Astrocyte of the cerebellum (primary cell): ENCODE measurements at regions not wholly inside any gene's neighbourhood (a gene's known extent, or its start where the extent isn't known, plus 50 kb on each side); places are given as distances from the start of the nearest gene placed in this dataset.
"Not testable (repeated sequence)": the region's sequence is repeated elsewhere in the genome, so short reads cannot be mapped to it uniquely, and the experiment has no call there.

Experiments
- DNase-seq: peaks from one replicate; pipeline ENCODE4 v3.0.0-alpha.2; 2011; ENCODE audit warnings: low read depth
- H3K4me3 ChIP-seq: 2 replicates; pipeline ENCODE4 v1.5.1; 2011; ENCODE audit warnings: mild to moderate bottlenecking, low read depth, low read length, moderate library complexity
- in situ Hi-C: cut with HindIII; loops from 2 replicates; pipeline ENCODE4 v1.10.0; 2017; ENCODE audit warnings: low sequenced_read_pairs
- TF ChIP-seq, protein P1 (sequence below): IDR thresholded peaks from 2 replicates; pipeline ENCODE4 v1.5.1; 2012; ENCODE audit warnings: low read length, low read depth, moderate library complexity, mild to moderate bottlenecking; ENCODE audit errors: missing control alignments

DNA sequence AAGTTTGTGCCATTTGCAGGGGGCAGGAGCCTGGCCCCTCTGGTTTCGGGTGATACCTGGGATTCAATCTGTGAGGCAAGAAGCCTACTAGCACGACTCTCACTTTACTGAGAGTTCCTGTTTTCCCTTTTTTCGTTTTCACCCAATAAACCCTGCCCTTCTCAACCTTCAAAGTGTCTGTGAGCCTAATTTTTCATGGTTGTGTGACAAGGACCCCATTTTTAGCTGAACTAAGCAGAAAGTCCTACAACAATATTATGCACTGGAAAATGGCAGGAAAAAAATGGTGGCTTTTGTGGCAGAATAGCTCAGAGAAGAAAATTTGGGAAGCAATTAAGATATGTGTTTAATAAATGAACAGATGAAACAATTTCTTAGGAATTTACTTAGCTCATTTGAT is 432.1 kb downstream of the C12orf50 start:
- no peak for DNase-seq
- in situ Hi-C loops: no loop called here
- TF ChIP-seq, protein P1, sequence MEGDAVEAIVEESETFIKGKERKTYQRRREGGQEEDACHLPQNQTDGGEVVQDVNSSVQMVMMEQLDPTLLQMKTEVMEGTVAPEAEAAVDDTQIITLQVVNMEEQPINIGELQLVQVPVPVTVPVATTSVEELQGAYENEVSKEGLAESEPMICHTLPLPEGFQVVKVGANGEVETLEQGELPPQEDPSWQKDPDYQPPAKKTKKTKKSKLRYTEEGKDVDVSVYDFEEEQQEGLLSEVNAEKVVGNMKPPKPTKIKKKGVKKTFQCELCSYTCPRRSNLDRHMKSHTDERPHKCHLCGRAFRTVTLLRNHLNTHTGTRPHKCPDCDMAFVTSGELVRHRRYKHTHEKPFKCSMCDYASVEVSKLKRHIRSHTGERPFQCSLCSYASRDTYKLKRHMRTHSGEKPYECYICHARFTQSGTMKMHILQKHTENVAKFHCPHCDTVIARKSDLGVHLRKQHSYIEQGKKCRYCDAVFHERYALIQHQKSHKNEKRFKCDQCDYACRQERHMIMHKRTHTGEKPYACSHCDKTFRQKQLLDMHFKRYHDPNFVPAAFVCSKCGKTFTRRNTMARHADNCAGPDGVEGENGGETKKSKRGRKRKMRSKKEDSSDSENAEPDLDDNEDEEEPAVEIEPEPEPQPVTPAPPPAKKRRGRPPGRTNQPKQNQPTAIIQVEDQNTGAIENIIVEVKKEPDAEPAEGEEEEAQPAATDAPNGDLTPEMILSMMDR: no peak
- H3K4me3 ChIP-seq: no peak overlapping the region

DNA sequence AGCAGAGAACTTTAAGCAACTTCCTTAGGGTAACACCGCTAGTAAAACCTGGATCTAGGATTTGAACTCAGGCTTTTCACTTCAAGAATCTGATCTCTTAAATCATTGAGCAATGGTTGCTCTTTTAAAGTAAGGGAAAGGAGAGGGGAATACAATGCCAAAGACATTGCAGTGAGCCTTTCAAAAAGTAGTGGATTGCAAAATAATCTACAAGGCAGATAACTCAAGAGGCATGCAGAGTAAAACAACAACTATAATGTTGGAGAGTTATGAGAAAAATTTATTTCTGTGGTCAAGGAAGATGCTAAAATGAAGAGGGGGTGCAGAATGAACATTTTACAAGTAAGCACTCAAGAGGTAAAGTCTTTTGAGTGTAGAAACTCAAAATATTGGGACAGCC is 432.6 kb downstream of the C12orf50 start:
- no peak for DNase-seq
- in situ Hi-C loops: no loop called here
- TF ChIP-seq, protein P1: no peak
- H3K4me3 ChIP-seq: no peak overlapping the region

DNA sequence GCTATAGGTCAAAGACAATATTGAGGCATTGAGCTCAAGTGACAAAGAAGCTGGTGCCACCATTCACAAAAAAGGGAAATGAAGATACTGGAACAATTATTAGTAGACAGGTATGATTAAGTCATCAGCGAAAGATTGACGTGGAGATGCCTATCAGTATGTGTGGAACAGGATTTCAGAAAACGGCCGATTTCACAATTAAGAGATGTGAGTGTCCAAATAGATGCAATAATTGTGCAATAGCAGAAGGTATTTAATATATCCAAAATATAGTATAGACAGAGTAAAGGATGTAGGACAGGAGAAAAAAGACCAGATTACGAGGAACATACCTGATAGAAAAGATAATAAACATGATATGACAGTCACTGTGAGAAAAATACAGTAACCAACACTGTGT is 433.1 kb downstream of the C12orf50 start:
- TF ChIP-seq, protein P1: no peak
- no peak for DNase-seq
- in situ Hi-C loops: no loop called here
- H3K4me3 ChIP-seq: no peak overlapping the region

- TF ChIP-seq, protein P1: no peak
- no peak overlapping the region for H3K4me3 ChIP-seq
- no peak for DNase-seq
- in situ Hi-C loops: no loop called here
These were observed 443.2 kb downstream of the C12orf50 start for GRCh38 chr12:87585882-87586557.

GRCh38 chr12:87579091-87579490 is 450.1 kb downstream of the C12orf50 start:
- DNase-seq, H3K4me3 ChIP-seq, in situ Hi-C loops: not testable (repeated sequence)

DNA sequence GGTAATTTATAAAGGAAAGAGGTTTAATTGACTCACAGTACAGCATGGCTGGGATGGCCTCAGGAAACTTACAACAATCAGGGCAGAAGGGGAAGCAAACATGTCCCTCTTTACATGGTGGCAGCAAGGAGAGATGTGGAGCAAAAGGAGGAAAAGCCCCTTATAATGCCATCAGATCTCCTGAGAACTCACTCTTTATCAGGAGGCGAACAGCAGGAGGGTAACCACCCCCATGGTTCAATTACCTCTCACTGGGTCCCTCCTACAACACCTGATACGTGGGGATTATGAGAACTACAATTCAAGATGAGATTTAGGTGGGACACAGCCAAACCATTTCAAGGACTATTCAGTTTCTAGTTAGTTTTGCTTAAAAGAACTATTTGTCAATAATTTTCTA is 453.3 kb downstream of the C12orf50 start:
- DNase-seq: no peak
- TF ChIP-seq, protein P1: no peak
- in situ Hi-C loops: no loop called here
- H3K4me3 ChIP-seq: no peak overlapping the region

- H3K4me3 ChIP-seq, in situ Hi-C loops: not testable (repeated sequence)
These were observed 462.3 kb downstream of the C12orf50 start for GRCh38 chr12:87566918-87567317.

GRCh38 chr12:87556985-87557384 is 472.2 kb downstream of the C12orf50 start:
- in situ Hi-C loops: no loop called here
- TF ChIP-seq, protein P1: no peak
- DNase-seq: no peak
- no peak overlapping the region for H3K4me3 ChIP-seq

More at GRCh38 chr12:87566918-87567317, 462.3 kb downstream of the C12orf50 start:
- DNase-seq: not testable (repeated sequence)

- in situ Hi-C loops, H3K4me3 ChIP-seq, DNase-seq: not testable (repeated sequence)
These were observed 498.0 kb downstream of the C12orf50 start for GRCh38 chr12:87531213-87531612.
